ENCODE measurements at regions not wholly inside any gene's neighbourhood (a gene's known extent, or its start where the extent isn't known, plus 50 kb on each side); places are given as distances from the start of the nearest gene placed in this dataset.

- H3K9me3 Mint-ChIP-seq: peaks cover 0 to 3% (median 2%) of the 10 kb centered on the region in 7 donors
- H3K27me3 ChIP-seq (ENCODE audit: control insufficient read depth, insufficient read depth, low read length): peaks cover 3% of the 10 kb centered on the region
- peaks cover 10% of the 10 kb centered on the region for H3K27me3 Mint-ChIP-seq
- DNase-seq (no peak), ATAC-seq (ENCODE audit: low read depth in 2 of 2) (no peak)
- no peak overlapping the region for H3K4me3 Mint-ChIP-seq
- H3K4me1 Mint-ChIP-seq: no peaks in the 10 kb centered on the region
- no peaks in the 10 kb centered on the region for H3K36me3 Mint-ChIP-seq
- no peaks in the 10 kb centered on the region for H3K4me1 ChIP-seq (ENCODE audit: control insufficient read depth, insufficient read depth, low read length, poor library complexity, severe bottlenecking)
- no peak overlapping the region for H3K4me3 ChIP-seq (ENCODE audit: low read depth, low read length)
- H3K9me3 ChIP-seq (ENCODE audit: control insufficient read depth in 2 of 2, low read length in 2 of 2): no peaks in the 10 kb centered on the region
- H3K27ac Mint-ChIP-seq: no peak overlapping the region
- no peaks in the 10 kb centered on the region for H3K36me3 ChIP-seq (ENCODE audit: control insufficient read depth, insufficient read depth, low read length)
- no peak overlapping the region for H3K27ac ChIP-seq (ENCODE audit: insufficient read depth, low read length, poor library complexity, severe bottlenecking)
Measured at GRCh38 chr11:13107544-13108044, 98.5 kb downstream of the RASSF10 start.

GRCh38 chr11:13108416-13108815 is 99.3 kb downstream of the RASSF10 start:
- H3K27ac ChIP-seq (ENCODE audit: insufficient read depth, low read length, poor library complexity, severe bottlenecking): no peak overlapping the region
- ATAC-seq (ENCODE audit: low read depth in 2 of 2): no peak
- Mint-ChIP-seq H3K36me3 (no peaks in the 10 kb centered on the region), H3K9me3 (peaks cover 0 to 3% (median 2%) of the 10 kb centered on the region in 7 donors), H3K27ac (no peak overlapping the region), H3K27me3 (peaks cover 10% of the 10 kb centered on the region), H3K4me3 (no peak overlapping the region), H3K4me1 (no peaks in the 10 kb centered on the region)
- no peak overlapping the region for H3K4me3 ChIP-seq (ENCODE audit: low read depth, low read length)
- H3K9me3 ChIP-seq (ENCODE audit: control insufficient read depth in 2 of 2, low read length in 2 of 2): no peaks in the 10 kb centered on the region
- no peaks in the 10 kb centered on the region for H3K36me3 ChIP-seq (ENCODE audit: control insufficient read depth, insufficient read depth, low read length)
- H3K27me3 ChIP-seq (ENCODE audit: control insufficient read depth, insufficient read depth, low read length): peaks cover 3% of the 10 kb centered on the region
- no peaks in the 10 kb centered on the region for H3K4me1 ChIP-seq (ENCODE audit: control insufficient read depth, insufficient read depth, low read length, poor library complexity, severe bottlenecking)
- DNase-seq: no peak

- ATAC-seq (ENCODE audit: low read depth in 2 of 2): no peak
- no peak overlapping the region for H3K4me3 Mint-ChIP-seq
- H3K36me3 ChIP-seq (ENCODE audit: control insufficient read depth, insufficient read depth, low read length): no peaks in the 10 kb centered on the region
Measured at GRCh38 chr11:13109616-13110015, 100.5 kb downstream of the RASSF10 start.

GRCh38 chr11:13110145-13110544 is 101.0 kb downstream of the RASSF10 start:
- no peaks in the 10 kb centered on the region for H3K4me1 ChIP-seq (ENCODE audit: control insufficient read depth, insufficient read depth, low read length, poor library complexity, severe bottlenecking)
- H3K4me3 Mint-ChIP-seq: no peak overlapping the region
- H3K27ac ChIP-seq (ENCODE audit: insufficient read depth, low read length, poor library complexity, severe bottlenecking): no peak overlapping the region
- H3K4me3 ChIP-seq (ENCODE audit: low read depth, low read length): no peak overlapping the region
- no peaks in the 10 kb centered on the region for H3K4me1 Mint-ChIP-seq
- no peaks in the 10 kb centered on the region for H3K36me3 ChIP-seq (ENCODE audit: control insufficient read depth, insufficient read depth, low read length)
- peaks cover 13% of the 10 kb centered on the region for H3K27me3 Mint-ChIP-seq
- no peaks in the 10 kb centered on the region for H3K36me3 Mint-ChIP-seq
- ATAC-seq (ENCODE audit: low read depth in 2 of 2): no peak
- no peak overlapping the region for H3K27ac Mint-ChIP-seq
- H3K9me3 ChIP-seq (ENCODE audit: control insufficient read depth in 2 of 2, low read length in 2 of 2): no peaks in the 10 kb centered on the region
- no peak for DNase-seq
- H3K27me3 ChIP-seq (ENCODE audit: control insufficient read depth, insufficient read depth, low read length): peaks cover 3% of the 10 kb centered on the region
- peaks cover 0 to 3% (median 2%) of the 10 kb centered on the region in 7 donors for H3K9me3 Mint-ChIP-seq

More at GRCh38 chr11:13109616-13110015, 100.5 kb downstream of the RASSF10 start:
- Mint-ChIP-seq H3K4me1 (no peaks in the 10 kb centered on the region), H3K36me3 (no peaks in the 10 kb centered on the region), H3K27me3 (peaks cover 12% of the 10 kb centered on the region), H3K27ac (no peak overlapping the region), H3K9me3 (peaks cover 0 to 3% (median 2%) of the 10 kb centered on the region in 7 donors)
- no peak for DNase-seq
- Histone ChIP-seq H3K27me3 (ENCODE audit: control insufficient read depth, insufficient read depth, low read length) (peaks cover 3% of the 10 kb centered on the region), H3K4me1 (ENCODE audit: control insufficient read depth, insufficient read depth, low read length, poor library complexity, severe bottlenecking) (no peaks in the 10 kb centered on the region), H3K4me3 (ENCODE audit: low read depth, low read length) (no peak overlapping the region), H3K9me3 (ENCODE audit: control insufficient read depth in 2 of 2, low read length in 2 of 2) (no peaks in the 10 kb centered on the region), H3K27ac (ENCODE audit: insufficient read depth, low read length, poor library complexity, severe bottlenecking) (no peak overlapping the region)

- Histone ChIP-seq H3K9me3 (ENCODE audit: control insufficient read depth in 2 of 2, low read length in 2 of 2) (no peaks in the 10 kb centered on the region), H3K4me1 (ENCODE audit: control insufficient read depth, insufficient read depth, low read length, poor library complexity, severe bottlenecking) (no peaks in the 10 kb centered on the region), H3K36me3 (ENCODE audit: control insufficient read depth, insufficient read depth, low read length) (no peaks in the 10 kb centered on the region), H3K27me3 (ENCODE audit: control insufficient read depth, insufficient read depth, low read length) (peaks cover 3% of the 10 kb centered on the region), H3K27ac (ENCODE audit: insufficient read depth, low read length, poor library complexity, severe bottlenecking) (no peak overlapping the region), H3K4me3 (ENCODE audit: low read depth, low read length) (no peak overlapping the region)
- no peak overlapping the region for H3K4me3 Mint-ChIP-seq
- ATAC-seq (ENCODE audit: low read depth in 2 of 2) (no peak), DNase-seq (no peak)
- peaks cover 0 to 3% (median 2%) of the 10 kb centered on the region in 7 donors for H3K9me3 Mint-ChIP-seq
- H3K27me3 Mint-ChIP-seq: peaks cover 15% of the 10 kb centered on the region
- H3K27ac Mint-ChIP-seq: no peak overlapping the region
- H3K4me1 Mint-ChIP-seq: no peaks in the 10 kb centered on the region
- H3K36me3 Mint-ChIP-seq: no peaks in the 10 kb centered on the region
Measured at GRCh38 chr11:13110929-13111812, 102.1 kb downstream of the RASSF10 start.

GRCh38 chr11:13111813-13112130 is 102.7 kb downstream of the RASSF10 start:
- no peak for ATAC-seq (ENCODE audit: low read depth in 2 of 2)
- no peaks in the 10 kb centered on the region for H3K36me3 Mint-ChIP-seq

GRCh38 chr11:13114566-13115379 is 105.7 kb downstream of the RASSF10 start:
- no peak overlapping the region for H3K4me3 ChIP-seq (ENCODE audit: low read depth, low read length)
- no peak for ATAC-seq (ENCODE audit: low read depth in 2 of 2)
- no peak overlapping the region for H3K27ac ChIP-seq (ENCODE audit: insufficient read depth, low read length, poor library complexity, severe bottlenecking)
- H3K27me3 ChIP-seq (ENCODE audit: control insufficient read depth, insufficient read depth, low read length): no peaks in the 10 kb centered on the region
- H3K27me3 Mint-ChIP-seq: peaks cover 26% of the 10 kb centered on the region
- no peaks in the 10 kb centered on the region for H3K4me1 ChIP-seq (ENCODE audit: control insufficient read depth, insufficient read depth, low read length, poor library complexity, severe bottlenecking)
- H3K9me3 Mint-ChIP-seq: no peaks in the 10 kb centered on the region
- H3K9me3 ChIP-seq (ENCODE audit: control insufficient read depth in 2 of 2, low read length in 2 of 2): no peaks in the 10 kb centered on the region
- no peak overlapping the region for H3K4me3 Mint-ChIP-seq
- H3K36me3 Mint-ChIP-seq: no peaks in the 10 kb centered on the region
- no peak for DNase-seq
- H3K4me1 Mint-ChIP-seq: no peaks in the 10 kb centered on the region
- no peaks in the 10 kb centered on the region for H3K36me3 ChIP-seq (ENCODE audit: control insufficient read depth, insufficient read depth, low read length)
- H3K27ac Mint-ChIP-seq: no peak overlapping the region

More at GRCh38 chr11:13111813-13112130, 102.7 kb downstream of the RASSF10 start:
- Histone ChIP-seq H3K27ac (ENCODE audit: insufficient read depth, low read length, poor library complexity, severe bottlenecking) (no peak overlapping the region), H3K4me1 (ENCODE audit: control insufficient read depth, insufficient read depth, low read length, poor library complexity, severe bottlenecking) (no peaks in the 10 kb centered on the region), H3K9me3 (ENCODE audit: control insufficient read depth in 2 of 2, low read length in 2 of 2) (no peaks in the 10 kb centered on the region), H3K27me3 (ENCODE audit: control insufficient read depth, insufficient read depth, low read length) (peaks cover 3% of the 10 kb centered on the region), H3K4me3 (ENCODE audit: low read depth, low read length) (no peak overlapping the region), H3K36me3 (ENCODE audit: control insufficient read depth, insufficient read depth, low read length) (no peaks in the 10 kb centered on the region)
- Mint-ChIP-seq H3K27me3 (peaks cover 19% of the 10 kb centered on the region), H3K9me3 (peaks cover 0 to 3% (median 2%) of the 10 kb centered on the region in 7 donors), H3K4me3 (no peak overlapping the region), H3K4me1 (no peaks in the 10 kb centered on the region), H3K27ac (no peak overlapping the region)
- no peak for DNase-seq

Measured in CD4-positive, CD25-positive, alpha-beta regulatory T cell (primary cell).